ENCODE measurements at regions not wholly inside any gene's neighbourhood (a gene's known extent, or its start where the extent isn't known, plus 50 kb on each side); places are given as distances from the start of the nearest gene placed in this dataset.

DNA sequence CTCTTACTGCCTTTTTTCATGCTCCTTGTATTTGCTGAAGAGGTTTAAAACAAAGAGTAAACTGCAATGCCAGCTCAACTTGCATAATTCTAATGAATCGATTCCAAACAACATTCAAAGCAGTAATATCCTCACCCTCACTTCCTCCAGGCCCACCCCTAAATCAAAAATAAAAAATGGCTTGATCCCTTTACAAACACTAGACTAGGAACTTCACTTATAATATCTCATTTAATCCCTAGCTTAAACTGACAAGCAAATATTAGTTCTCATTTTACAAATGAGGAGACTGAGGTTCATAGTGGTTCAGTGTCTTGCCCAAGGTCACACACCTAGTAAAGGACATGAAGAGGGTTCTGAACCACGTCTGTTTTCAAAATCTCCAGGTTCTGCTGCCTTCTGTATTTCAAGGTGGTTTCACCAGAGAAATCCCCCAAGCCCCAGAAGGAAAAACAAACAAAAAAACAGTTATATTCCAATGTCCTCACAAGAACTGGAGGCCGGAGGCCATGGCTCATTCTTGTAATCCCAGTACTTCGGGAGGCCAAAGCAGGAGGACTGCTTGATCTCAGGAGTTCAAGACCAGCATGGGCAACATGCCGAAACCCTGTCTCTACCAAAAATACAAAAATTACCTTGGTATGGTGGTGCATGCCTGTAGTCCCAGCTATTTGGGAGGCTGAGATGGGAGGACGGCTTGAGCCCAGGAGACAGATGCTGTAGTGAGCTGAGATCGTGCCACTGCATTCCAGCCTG is 80.3 kb upstream of the GRIN2A start:
- TF ChIP-seq, protein P1, sequence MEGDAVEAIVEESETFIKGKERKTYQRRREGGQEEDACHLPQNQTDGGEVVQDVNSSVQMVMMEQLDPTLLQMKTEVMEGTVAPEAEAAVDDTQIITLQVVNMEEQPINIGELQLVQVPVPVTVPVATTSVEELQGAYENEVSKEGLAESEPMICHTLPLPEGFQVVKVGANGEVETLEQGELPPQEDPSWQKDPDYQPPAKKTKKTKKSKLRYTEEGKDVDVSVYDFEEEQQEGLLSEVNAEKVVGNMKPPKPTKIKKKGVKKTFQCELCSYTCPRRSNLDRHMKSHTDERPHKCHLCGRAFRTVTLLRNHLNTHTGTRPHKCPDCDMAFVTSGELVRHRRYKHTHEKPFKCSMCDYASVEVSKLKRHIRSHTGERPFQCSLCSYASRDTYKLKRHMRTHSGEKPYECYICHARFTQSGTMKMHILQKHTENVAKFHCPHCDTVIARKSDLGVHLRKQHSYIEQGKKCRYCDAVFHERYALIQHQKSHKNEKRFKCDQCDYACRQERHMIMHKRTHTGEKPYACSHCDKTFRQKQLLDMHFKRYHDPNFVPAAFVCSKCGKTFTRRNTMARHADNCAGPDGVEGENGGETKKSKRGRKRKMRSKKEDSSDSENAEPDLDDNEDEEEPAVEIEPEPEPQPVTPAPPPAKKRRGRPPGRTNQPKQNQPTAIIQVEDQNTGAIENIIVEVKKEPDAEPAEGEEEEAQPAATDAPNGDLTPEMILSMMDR (IDR thresholded peaks at IDR 0.05) = no peak
- no peak for TF ChIP-seq EZH2 (IDR thresholded peaks at IDR 0.05)

All from neural progenitor cell (in vitro differentiated cells).